ENCODE measurements at regions not wholly inside any gene's neighbourhood (a gene's known extent, or its start where the extent isn't known, plus 50 kb on each side); places are given as distances from the start of the nearest gene placed in this dataset.
"Not testable (repeated sequence)": the region's sequence is repeated elsewhere in the genome, so short reads cannot be mapped to it uniquely, and the experiment has no call there.

DNA sequence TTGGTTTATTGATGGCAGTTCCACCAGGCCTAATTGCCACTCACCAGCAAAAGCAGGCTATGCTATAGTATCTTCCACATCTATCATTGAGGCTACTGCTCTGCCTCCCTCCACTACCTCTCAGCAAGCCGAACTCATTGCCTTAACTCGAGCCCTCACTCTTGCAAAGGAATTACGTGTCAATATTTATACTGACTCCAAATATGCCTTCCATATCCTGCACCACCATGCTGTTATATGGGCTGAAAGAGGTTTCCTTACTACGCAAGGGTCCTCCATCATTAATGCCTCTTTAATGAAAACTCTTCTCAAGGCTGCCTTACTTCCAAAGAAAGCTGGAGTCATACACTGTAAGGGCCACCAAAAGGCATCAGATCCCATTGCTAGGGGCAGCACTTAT is 50.0 kb upstream of the RASAL2 start:
- not testable (repeated sequence) for H3K9me3 Mint-ChIP-seq; H3K36me3 Mint-ChIP-seq (ENCODE audit: low read depth); H3K27me3 Mint-ChIP-seq; H3K4me1 Mint-ChIP-seq; DNase-seq; ATAC-seq; H3K4me3 Mint-ChIP-seq; H3K27ac Mint-ChIP-seq
